SU-DHL-6 (cell line): ENCODE measurements at regions not wholly inside any gene's neighbourhood (a gene's known extent, or its start where the extent isn't known, plus 50 kb on each side); places are given as distances from the start of the nearest gene placed in this dataset.

Experiments used
- H2AFZ ChIP-seq: fragments of 200-600 bp; sonication (generic); 2 replicates; pipeline ENCODE4 v1.6.1; 2014; ENCODE audit warnings: low read depth, mild to moderate bottlenecking, moderate library complexity, mixed read lengths, antibody characterized with exemption, low read length; ENCODE audit not compliant: severe bottlenecking
- H3F3A ChIP-seq: fragments of 200-600 bp; shearing (Covaris generic); 2 replicates; pipeline ENCODE4 v1.6.0; 2016; ENCODE audit warnings: antibody characterized with exemption, mild to moderate bottlenecking; ENCODE audit not compliant: insufficient read depth
- H3K27ac ChIP-seq: fragments of 200-600 bp; sonication (generic); 2 replicates; pipeline ENCODE4 v1.5.1; 2016; ENCODE audit warnings: low read depth, mild to moderate bottlenecking, low read length, moderate library complexity, mixed read lengths
- H3K27me3 ChIP-seq: fragments of 200-600 bp; sonication (generic), shearing (Covaris generic); 2 replicates; pipeline ENCODE4 v1.6.0; 2014; ENCODE audit warnings: mild to moderate bottlenecking, low read length
- H3K36me3 ChIP-seq: fragments of 200-600 bp; sonication (generic); 2 replicates; pipeline ENCODE4 v1.6.1; 2014; ENCODE audit warnings: mild to moderate bottlenecking, low read length, mixed read lengths
- H3K4me2 ChIP-seq: fragments of 300-600, 200-600 bp; shearing (Covaris generic), sonication (generic); 2 replicates; pipeline ENCODE4 v1.6.0; 2014; ENCODE audit warnings: low read length, low read depth, mild to moderate bottlenecking; ENCODE audit not compliant: poor library complexity, severe bottlenecking
- H3K4me3 ChIP-seq: fragments of 200-600 bp; sonication (generic); 2 replicates; pipeline ENCODE4 v1.5.1; 2014; ENCODE audit warnings: antibody characterized with exemption, low read length, mild to moderate bottlenecking, mixed read lengths; ENCODE audit not compliant: insufficient read depth, poor library complexity, severe bottlenecking
- H3K79me2 ChIP-seq: fragments of 200-600 bp; sonication (generic); 2 replicates; pipeline ENCODE4 v1.6.1; 2014; ENCODE audit warnings: mild to moderate bottlenecking, low read length, moderate library complexity; ENCODE audit not compliant: insufficient read depth
- H3K9ac ChIP-seq: fragments of 200-600 bp; sonication (generic); 2 replicates; pipeline ENCODE4 v1.7.0; 2014; ENCODE audit warnings: mild to moderate bottlenecking, low read length
- H3K9me2 ChIP-seq: fragments of 200-600 bp; sonication (generic); replicated peaks from 2 replicates; pipeline ENCODE4 v1.6.1; 2014; ENCODE audit warnings: low read length; ENCODE audit not compliant: insufficient read depth
- H3K9me3 ChIP-seq: fragments of 200-600 bp; sonication (generic); 2 replicates; pipeline ENCODE4 v1.6.1; 2014; ENCODE audit warnings: low read length, mixed read lengths; ENCODE audit not compliant: insufficient read depth
- H4K20me1 ChIP-seq: fragments of 200-600 bp; sonication (generic); 2 replicates; pipeline ENCODE4 v1.6.1; 2014; ENCODE audit warnings: low read depth, mild to moderate bottlenecking, antibody characterized with exemption, low read length, moderate library complexity, mixed read lengths
- EZH2phosphoT487 ChIP-seq: fragments of 200-600 bp; sonication (generic), shearing (Covaris generic); conservative IDR thresholded peaks from 2 replicates; pipeline ENCODE4 v1.6.1; 2018; ENCODE audit warnings: mild to moderate bottlenecking, antibody characterized with exemption, low read length, moderate library complexity, mixed read lengths
- TF ChIP-seq, protein P1 (sequence below): fragments of 200-600 bp; sonication (generic); IDR thresholded peaks from one replicate; pipeline ENCODE4 v1.5.1; 2017; ENCODE audit warnings: antibody characterized with exemption, mild to moderate bottlenecking, low read length, moderate library complexity; ENCODE audit not compliant: insufficient read depth, poor library complexity, severe bottlenecking

- H2AFZ ChIP-seq = no peak overlapping the region
- no peaks in the 10 kb centered on the region for H3K36me3 ChIP-seq
- no peaks in the 10 kb centered on the region for H3F3A ChIP-seq
- no peak overlapping the region for H3K27ac ChIP-seq
- H3K4me3 ChIP-seq = no peak overlapping the region
- no peak overlapping the region for H3K9ac ChIP-seq
- H4K20me1 ChIP-seq = no peaks in the 10 kb centered on the region
- no peaks in the 10 kb centered on the region for H3K27me3 ChIP-seq
- H3K4me2 ChIP-seq = no peak overlapping the region
- no peaks in the 10 kb centered on the region for H3K9me2 ChIP-seq
- TF ChIP-seq, protein P1, sequence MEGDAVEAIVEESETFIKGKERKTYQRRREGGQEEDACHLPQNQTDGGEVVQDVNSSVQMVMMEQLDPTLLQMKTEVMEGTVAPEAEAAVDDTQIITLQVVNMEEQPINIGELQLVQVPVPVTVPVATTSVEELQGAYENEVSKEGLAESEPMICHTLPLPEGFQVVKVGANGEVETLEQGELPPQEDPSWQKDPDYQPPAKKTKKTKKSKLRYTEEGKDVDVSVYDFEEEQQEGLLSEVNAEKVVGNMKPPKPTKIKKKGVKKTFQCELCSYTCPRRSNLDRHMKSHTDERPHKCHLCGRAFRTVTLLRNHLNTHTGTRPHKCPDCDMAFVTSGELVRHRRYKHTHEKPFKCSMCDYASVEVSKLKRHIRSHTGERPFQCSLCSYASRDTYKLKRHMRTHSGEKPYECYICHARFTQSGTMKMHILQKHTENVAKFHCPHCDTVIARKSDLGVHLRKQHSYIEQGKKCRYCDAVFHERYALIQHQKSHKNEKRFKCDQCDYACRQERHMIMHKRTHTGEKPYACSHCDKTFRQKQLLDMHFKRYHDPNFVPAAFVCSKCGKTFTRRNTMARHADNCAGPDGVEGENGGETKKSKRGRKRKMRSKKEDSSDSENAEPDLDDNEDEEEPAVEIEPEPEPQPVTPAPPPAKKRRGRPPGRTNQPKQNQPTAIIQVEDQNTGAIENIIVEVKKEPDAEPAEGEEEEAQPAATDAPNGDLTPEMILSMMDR = no peak
- TF ChIP-seq EZH2phosphoT487 = no peak
- no peaks in the 10 kb centered on the region for H3K9me3 ChIP-seq
- no peaks in the 10 kb centered on the region for H3K79me2 ChIP-seq
These were observed 1401.4 kb downstream of the FAM181B start for GRCh38 chr11:81332276-81332675.

GRCh38 chr11:81331611-81332235, 1401.9 kb downstream of the FAM181B start:
- Histone ChIP-seq H2AFZ (no peak overlapping the region), H3K9me2 (no peaks in the 10 kb centered on the region), H3F3A (no peaks in the 10 kb centered on the region), H3K27me3 (no peaks in the 10 kb centered on the region), H4K20me1 (no peaks in the 10 kb centered on the region), H3K27ac (no peak overlapping the region), H3K4me2 (no peak overlapping the region), H3K9ac (no peak overlapping the region), H3K79me2 (no peaks in the 10 kb centered on the region), H3K36me3 (no peaks in the 10 kb centered on the region), H3K9me3 (no peaks in the 10 kb centered on the region), H3K4me3 (no peak overlapping the region)
- TF ChIP-seq EZH2phosphoT487 = no peak
- TF ChIP-seq, protein P1 = no peak

DNA sequence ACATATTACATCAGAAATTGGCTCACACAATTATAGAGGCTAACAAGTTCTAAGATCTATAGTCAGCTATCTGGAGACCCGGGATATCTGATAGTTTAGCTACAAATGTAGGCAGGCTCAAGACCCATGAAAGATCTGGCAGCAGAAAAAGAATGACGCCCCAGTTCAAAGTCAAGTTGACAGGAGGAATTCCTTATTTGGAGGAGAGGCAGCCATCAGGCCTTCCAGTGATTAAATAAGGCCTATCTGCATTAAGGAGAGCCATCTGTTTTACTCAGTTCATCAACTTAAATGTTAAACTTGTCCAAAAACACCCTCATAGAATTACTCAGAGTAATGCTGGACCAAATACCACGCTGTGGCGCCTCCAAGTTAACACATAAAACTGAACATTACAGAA, 1402.6 kb downstream of the FAM181B start:
- no peak overlapping the region for H3K27ac ChIP-seq
- no peak overlapping the region for H2AFZ ChIP-seq
- H3F3A ChIP-seq = no peaks in the 10 kb centered on the region
- H3K36me3 ChIP-seq = no peaks in the 10 kb centered on the region
- TF ChIP-seq EZH2phosphoT487 = no peak
- TF ChIP-seq, protein P1 = no peak
- no peaks in the 10 kb centered on the region for H3K9me3 ChIP-seq
- no peak overlapping the region for H3K9ac ChIP-seq
- H3K9me2 ChIP-seq = no peaks in the 10 kb centered on the region
- no peaks in the 10 kb centered on the region for H3K79me2 ChIP-seq
- no peak overlapping the region for H3K4me3 ChIP-seq
- H3K4me2 ChIP-seq = no peak overlapping the region
- no peaks in the 10 kb centered on the region for H4K20me1 ChIP-seq
- H3K27me3 ChIP-seq = no peaks in the 10 kb centered on the region
